Psoas muscle (tissue), 7 donors: ENCODE measurements at regions not wholly inside any gene's neighbourhood (a gene's known extent, or its start where the extent isn't known, plus 50 kb on each side); places are given as distances from the start of the nearest gene placed in this dataset.
"Not testable (repeated sequence)": the region's sequence is repeated elsewhere in the genome, so short reads cannot be mapped to it uniquely, and the experiment has no call there.

Source experiments
- ATAC-seq, 4 donors: fragments of 200-7000 bp; cut with Tn5 transposase; one replicate each; pipeline ENCODE4 v1.9.1; 2020; ENCODE audit warnings: moderate library complexity in 3 of 4, mild to moderate bottlenecking in 2 of 4
- DNase-seq, 2 donors: peaks; one replicate each; pipeline ENCODE4 v3.0.0-alpha.2; 2020
- H3K27ac ChIP-seq: fragments of 200-600 bp; one replicate; pipeline ENCODE4 v1.8.0; 2022
- H3K27me3 ChIP-seq, 3 donors: fragments of 200-600 bp in 1 of 3; one replicate each; pipeline versions ENCODE4 v1.6.1 to v1.8.0; 2013 to 2022; ENCODE audit warnings: low read length in 2 of 3, mild to moderate bottlenecking in 2 of 3, moderate library complexity in 1 of 3; ENCODE audit not compliant: insufficient read depth in 3 of 3
- H3K36me3 ChIP-seq, 2 donors: fragments of 200-600 bp in 1 of 2; one replicate each; pipeline versions ENCODE4 v1.6.1 to v1.8.0; 2013 to 2022; ENCODE audit warnings: low read depth in 1 of 2, mild to moderate bottlenecking in 1 of 2, moderate library complexity in 1 of 2; ENCODE audit not compliant: insufficient read depth in 1 of 2
- H3K4me1 ChIP-seq: fragments of 200-600 bp; one replicate; pipeline ENCODE4 v1.8.0; 2022
- H3K4me3 ChIP-seq: fragments of 200-600 bp; one replicate; pipeline ENCODE4 v1.8.0; 2022; ENCODE audit warnings: mild to moderate bottlenecking
- H3K9me3 ChIP-seq: fragments of 200-600 bp; one replicate; pipeline ENCODE4 v1.8.0; 2022
- WGBS, 3 donors: extraction: QIAGEN DNeasy Blood & Tissue Kit; methylation state at CpG; one replicate each; pipeline versions ENCODE4 v1.1.6 to v1.1.7; 2013; 5-methylcytosine and 5-hydroxymethylcytosine counted together
- intact Hi-C, 2 donors: fragments of 100-400 bp; cut with DNase I; formaldehyde crosslinking; loops; one replicate each; pipeline versions ENCODE4 v1.11.0 to v1.14.2; 2022
- donor health status: healthy with polysubstance abuse.
- donor health status: DM: no; HTN: no; CAD: no; lungs with moderate emphysema.
- donor health status: Bipolar disorder and iron deficiency.
- donor health status: healthy.
- donor health status: DM: yes; HTN: yes; CAD: no.
- donor health status: DM: no; HTN: no; CAD: no.
- donor health status: DM: yes; HTN: yes; CAD: no.

DNA sequence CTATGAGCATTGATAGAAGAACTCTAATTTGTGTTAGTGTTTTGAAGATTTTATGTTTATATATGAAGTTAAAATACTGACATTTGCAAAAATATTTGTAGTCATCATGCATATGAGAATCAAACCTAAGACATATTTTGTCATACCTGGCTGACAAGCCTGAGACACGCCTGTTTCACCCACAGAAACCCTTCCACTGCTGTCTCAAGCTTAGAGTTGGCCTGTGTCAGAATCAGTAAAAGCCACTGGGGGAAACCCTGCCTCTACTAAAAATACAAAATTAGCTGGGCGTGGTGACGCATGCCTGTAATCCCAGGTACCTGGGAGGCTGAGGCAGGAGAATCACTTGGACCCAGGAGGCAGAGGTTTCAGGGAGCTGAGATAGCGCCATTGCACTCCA lies 218.0 kb upstream of the C1QTNF3 start:
- H3K36me3 ChIP-seq, H3K9me3 ChIP-seq, H3K4me3 ChIP-seq, DNase-seq, ATAC-seq, H3K27ac ChIP-seq, H3K27me3 ChIP-seq, intact Hi-C loops, H3K4me1 ChIP-seq: not testable (repeated sequence)
- WGBS, 3 donors: 62 to 68% (median 64%) methylated on average over 3 of the region's 4 CpGs

DNA sequence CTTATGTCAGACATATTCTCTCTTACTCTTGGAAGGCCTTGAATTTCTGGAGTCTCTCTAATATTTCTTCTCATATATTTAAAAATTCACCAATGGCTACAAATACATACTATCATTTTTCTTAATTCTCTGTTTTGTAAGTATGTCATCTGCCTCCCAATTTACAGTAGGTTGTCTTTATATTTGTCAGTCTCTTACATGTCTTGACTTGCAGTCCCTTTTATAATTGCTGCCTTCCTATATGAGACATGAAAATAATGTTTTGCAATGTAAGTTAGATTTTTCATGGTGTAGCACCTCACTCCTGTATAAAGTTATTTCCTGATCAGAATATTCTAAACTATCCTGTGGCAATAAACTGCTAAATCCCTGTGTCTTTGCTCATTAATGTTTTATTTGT lies 223.1 kb upstream of the C1QTNF3 start:
- H3K36me3 ChIP-seq, intact Hi-C loops, H3K4me1 ChIP-seq, H3K27me3 ChIP-seq, H3K9me3 ChIP-seq, H3K4me3 ChIP-seq, DNase-seq, H3K27ac ChIP-seq, ATAC-seq: not testable (repeated sequence)

DNA sequence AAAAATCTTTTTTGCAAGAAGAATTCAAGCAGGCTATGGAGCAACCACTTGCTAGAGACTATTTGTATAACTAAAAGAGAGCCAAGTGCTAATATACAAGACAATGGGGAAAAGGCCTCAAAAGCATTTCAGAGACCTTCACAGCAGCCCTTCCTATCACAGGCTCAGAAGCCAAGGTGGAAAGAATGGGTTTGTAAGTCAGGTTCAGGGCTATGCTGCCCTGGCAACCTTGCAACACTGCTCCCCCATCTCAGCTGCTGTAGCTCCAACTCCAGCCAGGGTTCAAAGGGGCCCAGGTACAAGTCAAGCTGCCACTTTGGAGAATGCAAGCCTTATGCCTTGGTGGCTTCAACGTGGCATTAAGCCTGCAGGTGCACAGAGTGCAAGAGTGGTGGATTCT lies 253.7 kb upstream of the C1QTNF3 start:
- H3K27ac ChIP-seq, H3K27me3 ChIP-seq, ATAC-seq, H3K4me3 ChIP-seq, H3K36me3 ChIP-seq, DNase-seq, intact Hi-C loops, H3K9me3 ChIP-seq, H3K4me1 ChIP-seq: not testable (repeated sequence)
- WGBS, 3 donors: 50 to 67% (median 63%) methylated on average over 1 of the region's 1 CpG

DNA sequence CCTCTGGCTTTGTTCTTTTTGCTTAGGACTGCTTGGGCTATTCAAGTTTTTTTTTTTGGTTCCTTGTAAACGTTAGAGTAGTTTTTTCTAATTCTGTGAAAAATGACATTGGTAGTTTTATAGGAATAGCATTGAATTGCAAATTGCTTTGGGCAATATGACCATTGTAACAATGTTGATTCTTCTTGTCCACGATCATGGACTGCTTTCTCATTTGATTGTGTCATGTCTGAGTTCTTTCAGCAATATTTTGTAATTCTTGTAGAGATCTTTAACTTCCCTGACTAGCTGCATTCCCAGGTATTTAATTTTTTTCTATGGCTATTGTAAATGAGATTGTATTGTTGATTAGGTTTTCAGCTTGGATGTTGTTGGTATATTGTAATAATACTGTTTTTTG lies 286.2 kb upstream of the C1QTNF3 start:
- H3K4me3 ChIP-seq, intact Hi-C loops, H3K27me3 ChIP-seq, H3K27ac ChIP-seq, H3K9me3 ChIP-seq, DNase-seq, H3K36me3 ChIP-seq, ATAC-seq, H3K4me1 ChIP-seq: not testable (repeated sequence)
- 58 to 64% (median 59%) methylated on average over 2 of the region's 2 CpGs for WGBS, 3 donors

DNA sequence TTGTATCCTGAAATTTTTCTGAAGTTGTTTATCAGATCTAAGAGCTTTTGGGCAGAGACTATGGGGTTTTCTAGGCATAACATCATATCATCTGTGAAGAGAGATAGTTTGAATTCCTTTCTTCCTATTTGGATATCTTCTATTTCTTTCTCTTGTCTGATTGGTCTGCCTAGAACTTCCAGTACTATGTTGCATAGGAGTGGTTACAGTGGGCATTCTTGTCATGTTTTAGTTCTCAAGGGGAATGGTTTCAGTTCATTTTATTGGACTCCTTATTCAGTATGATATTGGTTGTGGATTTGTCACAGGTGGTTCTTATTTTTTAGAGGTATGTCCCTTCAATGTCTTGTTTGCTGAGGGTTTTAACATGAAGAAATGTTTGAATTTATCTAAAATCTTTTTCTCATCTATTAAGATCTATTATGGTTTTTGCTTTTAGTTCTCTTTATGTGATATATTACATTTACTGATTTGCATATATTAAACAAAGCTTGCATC lies 286.6 kb upstream of the C1QTNF3 start:
- ATAC-seq, H3K4me3 ChIP-seq, H3K27ac ChIP-seq, intact Hi-C loops, H3K36me3 ChIP-seq, H3K9me3 ChIP-seq, DNase-seq, H3K27me3 ChIP-seq, H3K4me1 ChIP-seq: not testable (repeated sequence)

DNA sequence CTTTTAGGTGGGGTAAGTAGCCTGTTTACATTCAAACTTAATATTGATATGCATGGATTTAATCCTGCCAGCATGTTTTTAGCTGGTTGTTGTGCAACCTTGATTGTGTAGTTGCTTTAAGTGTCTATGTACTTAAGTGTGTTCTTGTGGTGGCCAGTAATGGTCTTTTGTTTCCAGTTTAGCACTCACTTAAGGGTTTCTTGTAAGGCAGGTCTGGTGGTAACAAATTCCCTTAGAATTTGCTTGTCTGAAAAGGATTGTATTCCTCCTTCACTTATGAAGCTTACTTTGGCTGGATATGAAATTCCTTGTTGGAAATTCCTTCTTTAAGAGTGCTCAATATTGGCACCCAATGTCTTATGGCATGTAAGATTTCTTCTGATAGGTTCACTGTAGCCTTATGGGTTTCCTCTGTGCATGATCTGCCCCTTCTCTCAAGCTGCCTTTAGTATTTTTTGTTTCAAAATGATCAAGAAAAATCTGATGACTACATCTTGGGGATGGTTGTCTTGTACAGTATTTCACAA lies 289.0 kb upstream of the C1QTNF3 start:
- H3K4me3 ChIP-seq, DNase-seq, ATAC-seq, H3K36me3 ChIP-seq, H3K27ac ChIP-seq, H3K9me3 ChIP-seq, H3K27me3 ChIP-seq, H3K4me1 ChIP-seq, intact Hi-C loops: not testable (repeated sequence)

DNA sequence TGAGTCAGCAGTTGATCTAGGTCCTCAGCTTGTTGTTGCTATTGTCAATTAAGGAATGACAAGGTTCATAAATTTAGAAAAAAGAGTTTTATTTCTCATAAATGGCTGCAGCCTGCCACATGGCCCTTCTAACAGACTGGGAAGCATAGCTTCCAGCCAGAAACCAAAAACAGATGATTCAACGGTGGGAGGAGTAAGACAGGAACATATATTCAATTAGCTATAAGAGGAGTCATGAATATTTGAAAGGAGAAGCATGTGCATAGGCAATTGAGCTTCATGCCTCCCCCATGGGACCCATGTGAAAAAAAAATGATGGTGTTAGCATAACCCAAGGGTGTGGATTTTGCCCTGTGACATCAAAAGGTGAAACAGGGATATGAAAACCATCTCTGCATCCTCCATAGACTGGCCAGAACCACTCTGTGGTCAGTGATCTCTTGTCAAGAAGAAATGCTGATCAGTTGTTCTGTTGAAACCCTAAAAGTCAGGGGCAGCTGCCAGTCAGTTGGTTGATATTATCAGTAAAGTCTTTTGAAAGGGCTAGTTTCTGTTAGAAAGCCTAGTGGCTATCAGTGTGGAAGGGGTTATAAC lies 296.5 kb upstream of the C1QTNF3 start:
- H3K9me3 ChIP-seq, H3K4me3 ChIP-seq, H3K4me1 ChIP-seq, ATAC-seq, H3K36me3 ChIP-seq, H3K27ac ChIP-seq, H3K27me3 ChIP-seq, DNase-seq, intact Hi-C loops: not testable (repeated sequence)
- 57 to 64% (median 60%) methylated on average over 1 of the region's 1 CpG for WGBS, 3 donors

DNA sequence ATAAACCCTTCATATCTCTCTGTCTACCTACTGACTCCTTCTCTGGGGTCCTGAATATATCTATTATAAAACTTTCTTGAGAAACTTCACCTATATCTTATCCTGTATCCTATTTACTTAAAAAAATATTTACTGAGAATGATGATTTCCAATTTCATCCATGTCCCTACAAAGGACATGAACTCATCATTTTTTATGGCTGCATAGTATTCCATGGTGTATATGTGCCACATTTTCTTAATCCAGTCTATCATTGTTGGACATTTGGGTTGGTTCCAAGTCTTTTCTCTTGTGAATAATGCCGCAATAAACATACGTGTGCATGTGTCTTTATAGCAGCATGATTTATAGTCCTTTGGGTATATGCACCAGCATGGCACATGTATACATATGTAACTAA lies 301.7 kb upstream of the RAI14 start:
- intact Hi-C loops, H3K4me3 ChIP-seq, H3K27ac ChIP-seq, ATAC-seq, DNase-seq, H3K9me3 ChIP-seq, H3K36me3 ChIP-seq, H3K27me3 ChIP-seq, H3K4me1 ChIP-seq: not testable (repeated sequence)
- 61 to 89% (median 84%) methylated on average over 2 of the region's 2 CpGs for WGBS, 3 donors

DNA sequence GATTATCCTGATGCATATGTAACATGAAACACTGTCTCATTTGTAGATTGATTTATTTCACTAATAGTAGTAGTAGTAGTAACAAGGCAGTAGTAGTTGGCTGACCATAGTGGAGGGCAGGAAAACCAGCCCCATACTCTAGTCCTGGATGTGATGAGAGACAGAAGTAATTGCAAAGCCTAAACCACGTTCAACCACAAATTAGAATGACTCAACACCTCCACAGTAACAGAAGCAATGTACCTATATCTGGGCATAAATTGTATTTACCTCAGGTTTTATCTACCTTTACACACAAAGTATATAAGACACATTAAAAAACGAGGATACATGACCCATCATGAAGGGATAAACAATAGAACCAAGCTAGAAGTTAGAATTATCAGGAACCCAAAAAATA lies 284.7 kb upstream of the RAI14 start:
- H3K4me1 ChIP-seq, H3K36me3 ChIP-seq, H3K27me3 ChIP-seq, DNase-seq, intact Hi-C loops, H3K9me3 ChIP-seq, H3K27ac ChIP-seq, H3K4me3 ChIP-seq, ATAC-seq: not testable (repeated sequence)
- 69 to 74% (median 70%) methylated on average over 1 of the region's 2 CpGs for WGBS, 3 donors

DNA sequence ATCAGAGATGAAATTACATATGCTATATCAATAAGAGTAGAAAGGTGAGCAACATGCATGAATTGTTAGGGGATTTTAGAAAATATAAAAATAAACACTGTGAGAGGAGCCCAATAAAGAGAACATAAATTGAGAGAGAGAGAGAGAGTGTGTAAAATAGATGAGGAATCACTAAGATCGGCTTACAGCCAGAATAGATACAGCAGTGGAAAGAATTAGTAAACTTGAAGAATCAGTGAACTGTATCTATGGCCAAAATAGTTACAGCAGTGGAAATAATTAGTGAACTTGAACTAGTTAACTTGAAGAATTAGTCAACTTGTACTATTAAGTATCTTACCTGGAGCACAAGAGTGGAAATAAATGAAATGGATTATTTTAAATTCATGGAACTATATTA lies 284.3 kb upstream of the RAI14 start:
- WGBS, 3 donors: 0 to 52% (median 46%) methylated on average over 1 of the region's 1 CpG
- not testable (repeated sequence) for H3K4me3 ChIP-seq, H3K36me3 ChIP-seq

DNA sequence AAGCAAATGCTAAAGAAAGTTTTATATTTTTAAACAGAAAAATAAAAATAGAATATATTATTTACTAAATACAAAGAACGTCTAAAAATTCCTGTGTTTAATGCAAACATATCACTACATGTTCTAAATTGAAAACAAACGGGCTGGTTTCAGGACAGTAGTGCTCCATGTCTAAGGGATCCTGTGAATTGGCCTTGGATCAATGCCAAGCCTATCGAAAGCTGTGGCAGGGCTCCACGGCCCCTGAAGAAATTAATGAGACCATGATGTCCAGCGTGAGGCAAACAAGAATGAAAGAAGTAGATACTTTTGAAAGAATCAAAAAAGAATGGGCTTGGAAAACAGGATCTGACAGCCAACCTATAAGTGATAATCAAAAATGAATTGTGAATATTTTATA lies 283.4 kb upstream of the RAI14 start:
- H3K27ac ChIP-seq, H3K27me3 ChIP-seq, H3K9me3 ChIP-seq, H3K4me1 ChIP-seq, H3K4me3 ChIP-seq, ATAC-seq, DNase-seq, H3K36me3 ChIP-seq, intact Hi-C loops: not testable (repeated sequence)
- WGBS, 3 donors: 15 to 36% (median 34%) methylated on average over 4 to 5 of the region's 5 CpGs

More for the DNA sequence above, 284.3 kb upstream of the RAI14 start:
- H3K9me3 ChIP-seq, H3K27ac ChIP-seq, ATAC-seq, H3K4me1 ChIP-seq, DNase-seq, intact Hi-C loops, H3K27me3 ChIP-seq: not testable (repeated sequence)

DNA sequence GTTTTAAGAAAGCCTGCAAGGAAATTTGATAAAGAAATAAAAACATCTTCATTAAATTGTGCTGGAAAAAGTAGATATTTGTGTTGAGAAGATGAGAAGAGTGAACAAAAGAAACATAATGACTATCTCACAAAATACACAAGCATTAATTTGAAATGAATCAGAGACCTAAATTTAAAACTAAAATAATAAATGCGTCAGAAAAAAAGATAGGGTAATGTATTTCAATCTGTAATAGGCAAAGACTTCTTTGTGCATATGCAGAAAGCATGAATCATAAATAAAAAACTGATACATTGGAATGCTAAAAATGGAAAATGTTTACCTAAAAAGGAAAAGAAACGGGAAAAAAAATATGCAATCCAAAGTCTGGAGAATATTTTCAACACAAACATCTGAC lies 278.5 kb upstream of the RAI14 start:
- 34 to 68% (median 38%) methylated on average over 2 of the region's 2 CpGs for WGBS, 3 donors
- not testable (repeated sequence) for ATAC-seq

More for the DNA sequence above, 278.5 kb upstream of the RAI14 start:
- DNase-seq, H3K27ac ChIP-seq, intact Hi-C loops, H3K27me3 ChIP-seq, H3K9me3 ChIP-seq, H3K36me3 ChIP-seq, H3K4me1 ChIP-seq, H3K4me3 ChIP-seq: not testable (repeated sequence)
